ENCODE measurements at regions not wholly inside any gene's neighbourhood (a gene's known extent, or its start where the extent isn't known, plus 50 kb on each side); places are given as distances from the start of the nearest gene placed in this dataset.

DNA sequence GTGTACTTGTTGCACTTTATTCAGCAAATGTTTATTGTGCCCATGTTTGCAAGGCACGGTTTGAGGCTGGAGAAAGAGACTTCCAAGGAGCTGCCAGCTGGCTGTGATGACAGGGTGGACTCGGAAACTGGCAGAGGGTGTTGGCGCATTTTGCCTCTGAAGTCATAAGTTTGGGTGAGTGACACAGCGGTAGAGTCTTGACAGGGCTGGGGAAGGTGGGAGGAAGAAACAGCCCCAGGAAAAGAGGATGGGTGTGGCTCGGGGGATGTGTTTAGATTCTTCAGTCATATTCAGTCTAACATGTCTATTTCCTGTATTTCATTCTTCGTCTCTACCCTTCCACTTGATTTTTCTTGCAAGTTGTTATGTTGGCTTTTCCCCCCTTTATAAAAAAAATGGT is 77.0 kb upstream of the STOX2 start:
- no peak for DNase-seq
- Histone ChIP-seq H3K9me3 (ENCODE audit: severe bottlenecking) (no peaks in the 10 kb centered on the region), H3K36me3 (no peaks in the 10 kb centered on the region), H3K4me3 (ENCODE audit: low read depth, low read length) (no peak overlapping the region), H3K27me3 (ENCODE audit: insufficient read depth, low read depth, severe bottlenecking) (no peaks in the 10 kb centered on the region), H3K27ac (no peak overlapping the region)
- TF ChIP-seq, protein P1, sequence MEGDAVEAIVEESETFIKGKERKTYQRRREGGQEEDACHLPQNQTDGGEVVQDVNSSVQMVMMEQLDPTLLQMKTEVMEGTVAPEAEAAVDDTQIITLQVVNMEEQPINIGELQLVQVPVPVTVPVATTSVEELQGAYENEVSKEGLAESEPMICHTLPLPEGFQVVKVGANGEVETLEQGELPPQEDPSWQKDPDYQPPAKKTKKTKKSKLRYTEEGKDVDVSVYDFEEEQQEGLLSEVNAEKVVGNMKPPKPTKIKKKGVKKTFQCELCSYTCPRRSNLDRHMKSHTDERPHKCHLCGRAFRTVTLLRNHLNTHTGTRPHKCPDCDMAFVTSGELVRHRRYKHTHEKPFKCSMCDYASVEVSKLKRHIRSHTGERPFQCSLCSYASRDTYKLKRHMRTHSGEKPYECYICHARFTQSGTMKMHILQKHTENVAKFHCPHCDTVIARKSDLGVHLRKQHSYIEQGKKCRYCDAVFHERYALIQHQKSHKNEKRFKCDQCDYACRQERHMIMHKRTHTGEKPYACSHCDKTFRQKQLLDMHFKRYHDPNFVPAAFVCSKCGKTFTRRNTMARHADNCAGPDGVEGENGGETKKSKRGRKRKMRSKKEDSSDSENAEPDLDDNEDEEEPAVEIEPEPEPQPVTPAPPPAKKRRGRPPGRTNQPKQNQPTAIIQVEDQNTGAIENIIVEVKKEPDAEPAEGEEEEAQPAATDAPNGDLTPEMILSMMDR (IDR thresholded peaks at IDR 0.05; ENCODE audit: low read depth, low read length), result no peak

DNA sequence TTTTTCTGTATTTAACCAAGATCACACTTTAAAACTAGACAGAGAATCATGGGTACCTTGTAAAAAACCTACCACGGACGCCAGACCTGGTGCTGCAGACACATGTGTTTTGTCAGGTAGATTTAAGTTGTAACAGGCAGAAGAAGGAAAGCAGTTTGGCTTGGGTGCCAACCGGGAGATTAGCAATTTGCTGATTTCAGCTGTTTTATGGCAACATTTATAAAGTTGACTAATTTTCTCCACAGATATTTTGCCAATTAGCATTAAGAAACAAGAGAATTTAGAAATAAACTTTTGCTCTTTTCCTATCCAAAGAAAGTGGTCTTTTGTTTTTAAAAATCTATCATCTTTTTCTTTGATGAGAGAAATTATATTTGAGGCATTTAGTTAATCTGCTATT is 76.3 kb upstream of the STOX2 start:
- DNase-seq, result no peak
- H3K27ac ChIP-seq, result no peak overlapping the region
- TF ChIP-seq, protein P1 (IDR thresholded peaks at IDR 0.05; ENCODE audit: low read depth, low read length), result no peak
- no peaks in the 10 kb centered on the region for H3K27me3 ChIP-seq (ENCODE audit: insufficient read depth, low read depth, severe bottlenecking)
- no peak overlapping the region for H3K4me3 ChIP-seq (ENCODE audit: low read depth, low read length)
- no peaks in the 10 kb centered on the region for H3K36me3 ChIP-seq
- no peaks in the 10 kb centered on the region for H3K9me3 ChIP-seq (ENCODE audit: severe bottlenecking)

DNA sequence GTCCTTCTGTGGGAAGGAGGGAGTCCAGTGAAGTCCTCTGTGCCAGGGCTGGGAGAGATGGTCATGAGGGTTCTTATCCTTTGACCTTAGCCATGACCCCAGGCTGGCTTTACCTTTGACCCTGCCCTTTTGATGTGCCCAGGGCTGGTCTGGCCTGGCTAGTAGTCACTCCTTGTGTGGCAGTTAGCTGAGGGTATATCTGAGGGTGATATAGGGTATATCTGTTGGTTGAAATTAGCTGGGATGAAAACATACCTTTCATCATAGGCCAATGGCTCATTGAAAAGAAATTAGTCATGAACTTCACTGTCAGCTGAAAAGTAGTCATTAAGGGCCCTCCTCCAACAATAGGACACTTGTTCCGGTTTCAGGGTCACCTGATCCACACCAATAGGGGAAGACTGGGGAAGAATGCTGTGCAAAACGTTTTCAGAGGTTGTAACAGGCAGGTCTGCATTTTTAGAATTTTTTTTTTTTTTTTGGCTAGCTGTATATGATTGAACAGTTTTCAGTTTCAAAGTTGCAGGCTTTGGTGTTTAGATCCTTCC is 74.6 kb upstream of the STOX2 start:
- Histone ChIP-seq H3K27ac (no peak overlapping the region), H3K4me3 (ENCODE audit: low read depth, low read length) (no peak overlapping the region), H3K27me3 (ENCODE audit: insufficient read depth, low read depth, severe bottlenecking) (no peaks in the 10 kb centered on the region), H3K36me3 (no peaks in the 10 kb centered on the region), H3K9me3 (ENCODE audit: severe bottlenecking) (no peaks in the 10 kb centered on the region)
- TF ChIP-seq, protein P1 (IDR thresholded peaks at IDR 0.05; ENCODE audit: low read depth, low read length), result no peak
- no peak for DNase-seq

DNA sequence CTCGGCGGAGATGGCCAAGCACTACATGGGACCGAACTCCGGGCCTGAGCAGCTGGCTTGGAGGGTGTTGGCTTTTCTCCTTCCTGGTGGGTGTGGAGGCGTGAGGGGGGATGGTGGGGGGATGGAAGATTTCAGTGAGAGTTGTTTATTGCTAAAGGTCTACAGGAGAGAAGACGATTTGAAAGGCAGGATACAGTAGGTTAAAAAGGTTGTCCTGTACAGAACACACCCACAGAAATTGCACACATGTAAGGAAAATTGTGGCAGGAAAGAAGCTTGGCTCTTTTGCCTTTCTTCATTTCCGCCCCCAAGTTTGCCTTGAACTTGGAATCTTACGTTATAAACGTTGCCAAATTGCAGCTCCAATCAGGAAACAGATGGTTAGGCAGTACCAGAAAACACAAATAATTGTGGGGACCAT is 74.1 kb upstream of the STOX2 start:
- Histone ChIP-seq H3K27ac (no peak overlapping the region), H3K4me3 (ENCODE audit: low read depth, low read length) (no peak overlapping the region), H3K9me3 (ENCODE audit: severe bottlenecking) (no peaks in the 10 kb centered on the region), H3K27me3 (ENCODE audit: insufficient read depth, low read depth, severe bottlenecking) (no peaks in the 10 kb centered on the region), H3K36me3 (no peaks in the 10 kb centered on the region)
- DNase-seq, result no peak
- TF ChIP-seq, protein P1 (IDR thresholded peaks at IDR 0.05; ENCODE audit: low read depth, low read length), result no peak

DNA sequence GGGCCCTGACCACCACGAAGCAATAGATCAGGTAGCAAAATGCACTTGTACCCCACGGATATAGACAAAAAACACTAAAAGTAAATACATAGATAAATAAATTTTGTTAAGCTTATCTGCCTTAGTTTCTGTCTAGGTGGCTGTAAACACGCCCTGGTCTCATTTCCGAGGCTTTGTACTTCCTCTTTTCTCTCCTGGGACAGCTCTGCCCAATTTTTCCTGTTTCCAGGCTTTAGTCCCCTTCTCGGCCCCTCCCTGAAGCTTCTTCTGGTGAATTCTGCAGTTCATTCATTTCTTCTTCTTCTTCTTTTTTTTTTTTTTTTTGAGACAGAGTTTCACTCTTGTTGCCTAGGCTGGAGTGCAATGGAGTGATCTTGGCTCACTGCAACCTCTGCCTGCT is 73.4 kb upstream of the STOX2 start:
- Histone ChIP-seq H3K4me3 (ENCODE audit: low read depth, low read length) (no peak overlapping the region), H3K9me3 (ENCODE audit: severe bottlenecking) (no peaks in the 10 kb centered on the region), H3K27me3 (ENCODE audit: insufficient read depth, low read depth, severe bottlenecking) (no peaks in the 10 kb centered on the region), H3K36me3 (no peaks in the 10 kb centered on the region), H3K27ac (no peak overlapping the region)
- DNase-seq, result no peak
- TF ChIP-seq, protein P1 (IDR thresholded peaks at IDR 0.05; ENCODE audit: low read depth, low read length), result no peak

DNA sequence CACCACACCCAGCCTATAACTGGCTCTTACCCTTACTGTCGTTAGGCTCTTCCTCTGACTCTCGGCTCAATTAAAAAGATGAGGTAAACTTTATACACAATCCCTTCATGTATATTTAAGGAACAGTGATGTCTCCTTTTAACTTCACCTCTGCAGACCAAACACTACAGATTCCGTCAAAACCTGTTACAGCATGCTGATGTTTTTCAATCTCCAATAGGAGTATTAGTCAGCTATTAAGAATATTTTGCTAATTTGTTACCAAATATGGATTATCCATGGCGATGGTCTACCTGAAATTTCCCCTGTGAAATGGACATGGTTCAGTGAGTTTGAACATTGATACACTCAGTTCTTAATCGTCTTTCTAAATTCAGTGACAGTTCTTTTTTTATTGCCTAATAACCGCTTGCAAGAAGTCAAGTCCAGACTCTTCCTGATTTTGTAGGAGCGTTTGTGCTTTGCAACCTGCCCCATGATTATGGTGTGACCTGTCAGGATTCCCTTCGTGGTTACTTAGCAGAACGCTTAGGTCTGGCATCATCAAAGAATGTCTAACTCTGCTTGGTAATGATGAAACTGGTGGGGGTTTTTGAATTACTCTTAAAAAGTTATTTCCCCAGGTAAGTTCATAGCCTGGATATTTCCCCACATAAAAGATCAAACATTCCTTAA is 72.2 kb upstream of the STOX2 start:
- TF ChIP-seq, protein P1 (IDR thresholded peaks at IDR 0.05; ENCODE audit: low read depth, low read length), result no peak
- H3K27me3 ChIP-seq (ENCODE audit: insufficient read depth, low read depth, severe bottlenecking), result no peaks in the 10 kb centered on the region
- DNase-seq, result no peak

More for the DNA sequence above, 72.2 kb upstream of the STOX2 start:
- Histone ChIP-seq H3K36me3 (no peaks in the 10 kb centered on the region), H3K4me3 (ENCODE audit: low read depth, low read length) (no peak overlapping the region), H3K27ac (no peak overlapping the region), H3K9me3 (ENCODE audit: severe bottlenecking) (no peaks in the 10 kb centered on the region)

Data from WERI-Rb-1 (cell line).